IMR-90 (cell line): ENCODE measurements at regions not wholly inside any gene's neighbourhood (a gene's known extent, or its start where the extent isn't known, plus 50 kb on each side); places are given as distances from the start of the nearest gene placed in this dataset.

Experiments used
- ATAC-seq: fragments of 200-7000 bp; cut with Tn5 transposase; 2 replicates; pipeline ENCODE4 v1.9.1; 2020; ENCODE audit warnings: low read depth, mild to moderate bottlenecking, moderate library complexity
- BruUV-seq: library from RNA; stranded (reverse); fragments of 400-500 nt; replicated peaks from 2 replicates; lab custom pipeline; 2021; lab: Mats Ljungman, UMichigan
- CTCF ChIA-PET: fragments of 300-600 bp; formaldehyde crosslinking; extraction: SDS; loops from one replicate; lab custom pipeline; 2021; ENCODE audit warnings: antibody characterized with exemption; lab: Yijun Ruan, JAX
- POLR2A ChIA-PET: fragments of 300-600 bp; sonication (Branson Sonifier 250); formaldehyde crosslinking; loops from one replicate; lab custom pipeline; 2022; ENCODE audit warnings: antibody characterized with exemption; ENCODE audit not compliant: unreplicated experiment; lab: Charles Lee
- DNase-seq: peaks from one replicate; pipeline ENCODE4 v3.0.0; 2013
- H2AFZ ChIP-seq: replicated peaks from 2 replicates; pipeline ENCODE3; 2013; ENCODE audit warnings: low read length, mild to moderate bottlenecking; ENCODE audit not compliant: poor library complexity
- H2AK5ac ChIP-seq: 2 replicates; pipeline ENCODE4 v1.6.1; 2013; ENCODE audit warnings: low read depth, low read length, inconsistent platforms
- H2AK9ac ChIP-seq: replicated peaks from 2 replicates; pipeline ENCODE3; 2013; ENCODE audit warnings: mild to moderate bottlenecking, low read depth, low read length, moderate library complexity; ENCODE audit not compliant: poor library complexity
- H2BK120ac ChIP-seq: 2 replicates; pipeline ENCODE4 v1.6.1; 2013; ENCODE audit warnings: low read depth, low read length, inconsistent platforms
- H2BK15ac ChIP-seq: 3 replicates; pipeline ENCODE4 v1.6.1; 2013; ENCODE audit warnings: low read depth, low read length, inconsistent platforms
- H2BK20ac ChIP-seq: 2 replicates; pipeline ENCODE4 v1.6.1; 2013; ENCODE audit warnings: low read depth, mild to moderate bottlenecking, inconsistent platforms, low read length, moderate library complexity
- H2BK5ac ChIP-seq: 2 replicates; pipeline ENCODE4 v1.6.1; 2013; ENCODE audit warnings: mild to moderate bottlenecking, low read depth, low read length, inconsistent platforms; ENCODE audit not compliant: poor library complexity, severe bottlenecking
- H3K14ac ChIP-seq: replicated peaks from 2 replicates; pipeline ENCODE4 v1.6.1; 2013; ENCODE audit warnings: low read depth, low read length, inconsistent platforms
- H3K18ac ChIP-seq: 2 replicates; pipeline ENCODE4 v1.6.1; 2013; ENCODE audit warnings: low read depth, low read length, control low read depth
- H3K23ac ChIP-seq: 2 replicates; pipeline ENCODE4 v1.6.1; 2013; ENCODE audit warnings: low read depth, low read length, inconsistent platforms
- H3K27ac ChIP-seq: 2 replicates; pipeline ENCODE4 v1.5.1; 2013; ENCODE audit warnings: mild to moderate bottlenecking, control low read depth, low read length; ENCODE audit not compliant: insufficient read depth
- H3K27me3 ChIP-seq: 2 replicates; pipeline ENCODE4 v1.6.1; 2013; ENCODE audit warnings: low read length; ENCODE audit not compliant: control insufficient read depth, insufficient read depth
- H3K36me3 ChIP-seq: 2 replicates; pipeline ENCODE4 v1.6.1; 2013; ENCODE audit warnings: low read length, mixed read lengths; ENCODE audit not compliant: control insufficient read depth, insufficient read depth
- H3K4ac ChIP-seq: 2 replicates; pipeline ENCODE4 v1.6.1; 2013; ENCODE audit warnings: low read depth, low read length, inconsistent platforms
- H3K4me1 ChIP-seq: 2 replicates; pipeline ENCODE4 v1.6.1; 2013; ENCODE audit warnings: low read length, mixed read lengths; ENCODE audit not compliant: control insufficient read depth, insufficient read depth
- H3K4me2 ChIP-seq: 2 replicates; pipeline ENCODE4 v1.6.1; 2013; ENCODE audit warnings: low read depth, mild to moderate bottlenecking, control low read depth, low read length, moderate library complexity
- H3K4me3 ChIP-seq: 2 replicates; pipeline ENCODE4 v1.5.1; 2013; ENCODE audit warnings: low read depth, mild to moderate bottlenecking, control low read depth, low read length, moderate library complexity; ENCODE audit not compliant: insufficient read depth
- H3K56ac ChIP-seq: 2 replicates; pipeline ENCODE4 v1.6.1; 2013; ENCODE audit warnings: low read length, inconsistent platforms; ENCODE audit not compliant: insufficient read depth; ENCODE audit errors: extremely low read depth
- H3K79me1 ChIP-seq, 2 experiments: 2 replicates each; pipeline ENCODE4 v1.6.1; 2013; ENCODE audit warnings: low read length in 2 of 2, inconsistent platforms in 1 of 2, low read depth in 1 of 2
- H3K9ac ChIP-seq: 2 replicates; pipeline ENCODE4 v1.6.1; 2013; ENCODE audit warnings: low read depth, low read length, control low read depth
- H3K9me1 ChIP-seq: 2 replicates; pipeline ENCODE4 v1.6.1; 2013; ENCODE audit warnings: low read length, inconsistent platforms; ENCODE audit not compliant: insufficient read depth
- H3K9me3 ChIP-seq: 2 replicates; pipeline ENCODE4 v1.6.1; 2013; ENCODE audit warnings: low read length; ENCODE audit not compliant: control insufficient read depth, insufficient read depth
- H4K20me1 ChIP-seq: 2 replicates; pipeline ENCODE4 v1.6.1; 2013; ENCODE audit warnings: low read length, inconsistent platforms; ENCODE audit not compliant: insufficient read depth
- H4K5ac ChIP-seq: 2 replicates; pipeline ENCODE4 v1.6.1; 2013; ENCODE audit warnings: mild to moderate bottlenecking, low read depth, low read length, control low read depth
- H4K8ac ChIP-seq, 2 experiments: 2 replicates each; pipeline ENCODE4 v1.6.1; 2013; ENCODE audit warnings: low read depth in 2 of 2, low read length in 2 of 2, control low read depth in 1 of 2, inconsistent platforms in 1 of 2
- H4K91ac ChIP-seq: 2 replicates; pipeline ENCODE4 v1.6.1; 2013; ENCODE audit warnings: low read depth, low read length, inconsistent platforms; ENCODE audit not compliant: insufficient read depth
- MAZ ChIP-seq: IDR thresholded peaks from 2 replicates; pipeline ENCODE4 v1.6.1; 2012; ENCODE audit warnings: low read depth, mild to moderate bottlenecking, low read length, improper control_type of control experiment, moderate library complexity, borderline replicate concordance
- WGBS, 2 experiments: methylation state at CpG; one replicate each; pipeline versions ENCODE4 v1.1.5 to v1.1.7; 2013; ENCODE audit warnings: missing lambda C conversion rate in 2 of 2; ENCODE audit not compliant: insufficient read length in 1 of 2; ENCODE audit errors: extremely low coverage in 2 of 2; 5-methylcytosine and 5-hydroxymethylcytosine counted together
- dilution Hi-C: fragments of 300-500 bp; cut with HindIII; formaldehyde crosslinking; loops from one replicate; pipeline ENCODE4 v1.14.3; 2018; ENCODE audit warnings: low sequenced_read_pairs; ENCODE audit not compliant: unreplicated experiment
- in situ Hi-C: fragments of 300-500 bp; cut with MboI; formaldehyde crosslinking; loops from 3 replicates; pipeline ENCODE4 v1.14.3; 2019; ENCODE audit warnings: low sequenced_read_pairs, inconsistent platforms, mixed read lengths
- intact Hi-C: fragments of 100-400 bp; cut with micrococcal nuclease; formaldehyde crosslinking; loops from 2 replicates; pipeline ENCODE4 v1.10.0; 2022

- H2AK9ac ChIP-seq, result no peak overlapping the region
Observed at GRCh38 chr11:109507331-109507730, 85.3 kb downstream of the C11orf87 start.

More at GRCh38 chr11:109507331-109507730, 85.3 kb downstream of the C11orf87 start:
- H2BK15ac ChIP-seq, result no peak overlapping the region
- no peak overlapping the region for H3K56ac ChIP-seq
- H4K91ac ChIP-seq, result no peak overlapping the region
- H3K18ac ChIP-seq, result no peak overlapping the region
- no peak overlapping the region for H4K8ac ChIP-seq
- ChIA-PET CTCF (no interaction called here), POLR2A (no interaction called here)
- H2AFZ ChIP-seq, result no peak overlapping the region
- ATAC-seq, result no peak
- H3K79me1 ChIP-seq, result no peaks in the 10 kb centered on the region
- DNase-seq, result no peak
- H2AK5ac ChIP-seq, result no peak overlapping the region
- H2BK5ac ChIP-seq, result no peak overlapping the region
- no peak for TF ChIP-seq MAZ
- H3K27ac ChIP-seq, result no peak overlapping the region
- no peak overlapping the region for H2BK120ac ChIP-seq
- no CpG with 5 or more reads among the region's 4 CpGs for WGBS, 2 experiments
- dilution Hi-C loops (no loop called here), intact Hi-C loops (no loop called here), in situ Hi-C loops (no loop called here)
- H4K20me1 ChIP-seq, result no peaks in the 10 kb centered on the region
- BruUV-seq, result no TSS peak
- no peak overlapping the region for H4K5ac ChIP-seq
- H3K27me3 ChIP-seq, result no peaks in the 10 kb centered on the region
- H3K14ac ChIP-seq, result no peak overlapping the region
- no peak overlapping the region for H3K4ac ChIP-seq
- no peak overlapping the region for H3K4me2 ChIP-seq
- no peaks in the 10 kb centered on the region for H3K9me3 ChIP-seq
- H3K4me3 ChIP-seq, result no peak overlapping the region
- H3K9ac ChIP-seq, result no peak overlapping the region
- H3K23ac ChIP-seq, result no peak overlapping the region
- no peak overlapping the region for H2BK20ac ChIP-seq
- H3K36me3 ChIP-seq, result no peaks in the 10 kb centered on the region
- no peaks in the 10 kb centered on the region for H3K9me1 ChIP-seq
- H3K4me1 ChIP-seq, result no peaks in the 10 kb centered on the region
